Type B pancreatic cell (in vitro differentiated cells): ENCODE measurements at regions not wholly inside any gene's neighbourhood (a gene's known extent, or its start where the extent isn't known, plus 50 kb on each side); places are given as distances from the start of the nearest gene placed in this dataset.

Source experiments
- DNase-seq: peaks from one replicate; pipeline ENCODE4 v3.0.0; 2021; ENCODE audit warnings: mixed read lengths; ENCODE audit not compliant: unreplicated experiment; ENCODE audit errors: extremely low spot score
- H3K27ac Mint-ChIP-seq: 2 replicates; pipeline ENCODE4 v1.8.0; 2021; ENCODE audit warnings: mild to moderate bottlenecking, mixed read lengths
- H3K27me3 Mint-ChIP-seq: 2 replicates; pipeline ENCODE4 v1.8.0; 2021; ENCODE audit warnings: mixed read lengths
- H3K36me3 Mint-ChIP-seq: 2 replicates; pipeline ENCODE4 v1.8.0; 2021; ENCODE audit warnings: mixed read lengths
- H3K4me1 Mint-ChIP-seq: one replicate; pipeline ENCODE4 v1.8.0; 2021; ENCODE audit warnings: mixed read lengths; ENCODE audit not compliant: unreplicated experiment
- H3K4me3 Mint-ChIP-seq: 2 replicates; pipeline ENCODE4 v1.8.0; 2021; ENCODE audit warnings: mild to moderate bottlenecking, mixed read lengths
- H3K9me3 Mint-ChIP-seq: 2 replicates; pipeline ENCODE4 v1.8.0; 2021; ENCODE audit warnings: mixed read lengths
- CTCF ChIP-seq: fragments of 200-600 bp; sonication (generic); conservative IDR thresholded peaks from 2 replicates; pipeline ENCODE4 v1.5.0; 2021; ENCODE audit warnings: antibody characterized with exemption, mild to moderate bottlenecking

- H3K27me3 Mint-ChIP-seq = peaks cover 16% of the 10 kb centered on the region
- TF ChIP-seq CTCF = no peak
- H3K4me3 Mint-ChIP-seq = no peak overlapping the region
- no peaks in the 10 kb centered on the region for H3K4me1 Mint-ChIP-seq
- no peak for DNase-seq
- peaks cover 4% of the 10 kb centered on the region for H3K9me3 Mint-ChIP-seq
- H3K27ac Mint-ChIP-seq = no peak overlapping the region
- H3K36me3 Mint-ChIP-seq = no peaks in the 10 kb centered on the region
Observed at GRCh38 chr12:125568306-125568705, 503.1 kb downstream of the AACS start.

- Mint-ChIP-seq H3K9me3 (no peaks in the 10 kb centered on the region), H3K27me3 (peaks cover 1% of the 10 kb centered on the region), H3K27ac (no peak overlapping the region), H3K4me3 (no peak overlapping the region), H3K4me1 (no peaks in the 10 kb centered on the region), H3K36me3 (no peaks in the 10 kb centered on the region)
- no peak for TF ChIP-seq CTCF
- no peak for DNase-seq
Observed at GRCh38 chr12:125573271-125573670, 508.0 kb downstream of the AACS start.

- no peak for TF ChIP-seq CTCF
- no peak overlapping the region for H3K27ac Mint-ChIP-seq
- H3K27me3 Mint-ChIP-seq = no peaks in the 10 kb centered on the region
- no peaks in the 10 kb centered on the region for H3K36me3 Mint-ChIP-seq
- peaks cover 6% of the 10 kb centered on the region for H3K9me3 Mint-ChIP-seq
- H3K4me1 Mint-ChIP-seq = no peaks in the 10 kb centered on the region
- no peak for DNase-seq
- H3K4me3 Mint-ChIP-seq = no peak overlapping the region
Observed at GRCh38 chr12:125577334-125577733, 512.1 kb downstream of the AACS start.

- Mint-ChIP-seq H3K4me3 (no peak overlapping the region), H3K27me3 (no peaks in the 10 kb centered on the region), H3K9me3 (peaks cover 6% of the 10 kb centered on the region), H3K4me1 (no peaks in the 10 kb centered on the region), H3K27ac (no peak overlapping the region), H3K36me3 (no peaks in the 10 kb centered on the region)
- TF ChIP-seq CTCF = no peak
- no peak for DNase-seq
Observed at GRCh38 chr12:125579916-125580315, 514.7 kb downstream of the AACS start.

- Mint-ChIP-seq H3K4me3 (no peak overlapping the region), H3K27me3 (no peaks in the 10 kb centered on the region), H3K36me3 (no peaks in the 10 kb centered on the region), H3K4me1 (no peaks in the 10 kb centered on the region), H3K9me3 (peaks cover 6% of the 10 kb centered on the region), H3K27ac (no peak overlapping the region)
- no peak for DNase-seq
- no peak for TF ChIP-seq CTCF
Observed at GRCh38 chr12:125583071-125583470, 517.8 kb downstream of the AACS start.

GRCh38 chr12:125586441-125586840 is 521.2 kb downstream of the AACS start:
- TF ChIP-seq CTCF = no peak

More at GRCh38 chr12:125586441-125586840, 521.2 kb downstream of the AACS start:
- H3K36me3 Mint-ChIP-seq = no peaks in the 10 kb centered on the region
- DNase-seq = no peak
- no peak overlapping the region for H3K4me3 Mint-ChIP-seq
- H3K27ac Mint-ChIP-seq = no peak overlapping the region
- H3K9me3 Mint-ChIP-seq = no peaks in the 10 kb centered on the region
- no peaks in the 10 kb centered on the region for H3K27me3 Mint-ChIP-seq
- no peaks in the 10 kb centered on the region for H3K4me1 Mint-ChIP-seq
